GM12891 (cell line): ENCODE measurements at regions not wholly inside any gene's neighbourhood (a gene's known extent, or its start where the extent isn't known, plus 50 kb on each side); places are given as distances from the start of the nearest gene placed in this dataset.

ENCODE experiments used
- DNase-seq: peaks from one replicate; pipeline ENCODE4 v3.0.0; 2011; ENCODE audit warnings: low spot score; ENCODE audit not compliant: insufficient read length
- FAIRE-seq: peaks from 2 replicates; lab custom pipeline; 2011; peaks lifted over from hg19 to GRCh38; lab: Jason Lieb, UNC
- PAX5 ChIP-seq: IDR thresholded peaks from 2 replicates; pipeline ENCODE4 v1.6.1; 2011; ENCODE audit warnings: low read length, moderate library complexity, mild to moderate bottlenecking; ENCODE audit not compliant: insufficient read depth, severe bottlenecking
- POLR2A ChIP-seq: IDR thresholded peaks from 2 replicates; pipeline ENCODE4 v1.6.1; 2011; ENCODE audit warnings: low read depth, low read length, control low read depth
- POLR2AphosphoS5 ChIP-seq: IDR thresholded peaks from 2 replicates; pipeline ENCODE4 v1.6.1; 2011; ENCODE audit warnings: low read depth, low read length, control low read depth
- POU2F2 ChIP-seq: IDR thresholded peaks from 2 replicates; pipeline ENCODE4 v1.6.1; 2011; ENCODE audit warnings: low read depth, mild to moderate bottlenecking, control low read depth, low read length, moderate library complexity
- SPI1 ChIP-seq: IDR thresholded peaks from 2 replicates; pipeline ENCODE4 v1.6.1; 2011; ENCODE audit warnings: low read depth, low read length, control low read depth
- TAF1 ChIP-seq: IDR thresholded peaks from 2 replicates; pipeline ENCODE4 v1.6.1; 2011; ENCODE audit warnings: low read depth, low read length, control low read depth

DNA sequence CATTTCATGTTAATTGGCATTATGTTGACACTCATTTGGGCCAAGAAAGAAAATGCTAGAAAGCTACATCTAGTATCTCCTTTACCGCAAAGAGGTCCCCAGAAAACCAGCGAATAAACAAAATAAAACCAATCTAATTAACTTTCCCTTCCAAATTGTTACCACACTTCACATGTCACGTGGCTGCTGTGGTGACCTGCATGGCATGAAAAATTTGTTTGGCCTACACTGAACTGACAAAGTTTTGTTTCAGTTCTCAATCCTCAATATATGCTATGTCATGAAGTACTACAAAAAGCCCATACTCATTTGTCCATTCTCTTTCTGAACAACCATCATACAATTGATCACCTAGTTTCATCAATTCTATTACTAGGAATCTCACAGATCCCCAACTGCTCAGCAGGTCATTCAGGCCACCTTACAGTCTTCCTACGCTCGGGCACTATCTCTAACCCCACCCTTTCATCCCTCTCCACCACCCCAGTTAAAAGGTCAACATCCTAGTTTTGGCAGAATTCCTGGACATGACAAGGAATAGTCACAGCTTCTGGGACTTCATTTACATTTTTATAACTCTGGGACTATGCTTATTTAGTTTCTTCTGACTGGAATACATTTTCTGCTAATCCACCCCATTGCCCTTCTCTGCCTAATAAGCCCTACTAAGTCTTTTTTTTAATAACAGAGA lies 480.4 kb downstream of the IGSF11 start:
- FAIRE-seq: no peak
- no peak for DNase-seq
- TF ChIP-seq POLR2AphosphoS5: no peak
- TF ChIP-seq POU2F2: no peak
- TF ChIP-seq POLR2A: no peak
- TF ChIP-seq SPI1: no peak
- no peak for TF ChIP-seq TAF1
- TF ChIP-seq PAX5: no peak

DNA sequence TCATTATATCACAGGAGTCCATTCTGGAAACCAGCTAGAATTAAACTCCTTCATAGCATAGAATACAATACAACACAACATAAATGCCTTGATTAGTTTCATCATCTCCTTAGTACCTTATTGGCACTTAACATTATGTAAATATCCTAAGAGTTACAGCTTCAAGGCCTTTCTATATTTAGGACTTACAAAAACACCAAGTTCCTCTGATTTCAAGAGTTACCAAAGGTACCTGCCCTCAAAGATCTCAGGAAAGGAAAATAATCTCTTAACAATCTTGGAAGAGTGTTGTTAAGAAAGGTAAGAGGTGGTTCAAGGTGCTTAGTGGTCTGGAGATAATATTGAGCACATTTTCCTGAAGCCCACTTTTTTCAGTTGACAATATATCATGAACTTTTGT lies 477.7 kb downstream of the IGSF11 start:
- FAIRE-seq (no peak), DNase-seq (no peak)
- TF ChIP-seq TAF1 (no peak), SPI1 (no peak), POLR2AphosphoS5 (no peak), PAX5 (no peak), POLR2A (no peak), POU2F2 (no peak)

DNA sequence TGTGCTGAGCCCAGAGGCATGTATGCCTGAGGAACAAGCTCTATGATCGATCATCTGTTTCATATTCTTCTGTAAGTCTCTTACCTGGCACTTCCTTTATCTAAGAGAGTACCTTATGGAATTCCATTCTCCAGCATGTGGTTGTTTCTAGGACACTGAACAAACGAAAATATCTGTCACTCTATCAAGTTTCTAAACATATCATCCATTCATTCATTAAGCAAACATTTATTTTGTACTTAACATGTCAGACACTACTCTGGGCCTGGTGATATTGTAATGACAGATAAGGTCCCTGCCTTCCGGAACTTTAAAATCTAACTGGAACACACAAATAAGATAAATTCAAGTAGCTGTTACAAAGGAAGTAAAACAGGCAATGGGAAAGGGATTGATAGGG lies 477.1 kb downstream of the IGSF11 start:
- no peak for FAIRE-seq
- DNase-seq: no peak
- TF ChIP-seq POLR2AphosphoS5 (no peak), PAX5 (no peak), SPI1 (no peak), TAF1 (no peak), POU2F2 (no peak), POLR2A (no peak)

DNA sequence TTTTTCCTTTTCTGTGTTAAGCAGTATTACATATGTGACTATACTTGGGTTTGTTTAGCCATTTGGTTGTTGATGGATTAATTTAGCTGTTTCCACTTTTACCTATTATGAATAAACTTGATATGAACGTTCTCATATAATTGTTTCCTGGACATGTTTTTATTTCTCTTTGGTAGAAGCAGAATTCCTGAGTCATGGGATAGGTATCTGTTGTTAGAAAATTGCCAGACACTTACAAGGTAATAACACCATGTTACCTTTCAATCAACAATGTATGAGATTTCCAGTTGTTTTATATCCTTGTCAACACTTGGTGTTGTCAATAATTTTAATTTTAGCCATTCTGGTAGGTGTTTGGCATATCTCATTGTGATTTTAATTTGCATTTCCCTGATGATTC lies 475.4 kb downstream of the IGSF11 start:
- no peak for FAIRE-seq
- TF ChIP-seq POLR2AphosphoS5: no peak
- no peak for TF ChIP-seq POU2F2
- no peak for TF ChIP-seq TAF1
- no peak for TF ChIP-seq PAX5
- no peak for TF ChIP-seq SPI1
- no peak for TF ChIP-seq POLR2A
- DNase-seq: no peak

DNA sequence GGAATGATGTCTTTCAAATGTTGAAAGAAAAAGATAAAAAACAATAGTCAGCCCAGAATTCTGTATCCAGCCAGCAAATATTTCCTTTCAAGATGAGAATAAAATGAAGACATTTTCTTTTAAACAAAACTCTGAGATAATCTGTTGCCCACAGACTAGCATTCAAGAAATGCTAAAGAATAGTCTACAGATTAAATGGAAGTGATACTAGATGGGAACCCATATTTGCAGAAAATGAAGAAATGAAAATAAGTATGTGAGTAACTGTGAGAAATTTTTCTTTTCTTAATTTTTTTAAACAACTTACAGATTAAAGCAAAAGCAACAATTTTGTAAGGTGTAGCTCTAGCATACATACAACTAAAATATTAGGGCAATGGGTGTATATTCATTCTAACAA lies 469.8 kb downstream of the IGSF11 start:
- TF ChIP-seq POLR2A (no peak), POLR2AphosphoS5 (no peak), PAX5 (no peak), TAF1 (no peak), POU2F2 (no peak), SPI1 (no peak)
- no peak for FAIRE-seq
- no peak for DNase-seq

DNA sequence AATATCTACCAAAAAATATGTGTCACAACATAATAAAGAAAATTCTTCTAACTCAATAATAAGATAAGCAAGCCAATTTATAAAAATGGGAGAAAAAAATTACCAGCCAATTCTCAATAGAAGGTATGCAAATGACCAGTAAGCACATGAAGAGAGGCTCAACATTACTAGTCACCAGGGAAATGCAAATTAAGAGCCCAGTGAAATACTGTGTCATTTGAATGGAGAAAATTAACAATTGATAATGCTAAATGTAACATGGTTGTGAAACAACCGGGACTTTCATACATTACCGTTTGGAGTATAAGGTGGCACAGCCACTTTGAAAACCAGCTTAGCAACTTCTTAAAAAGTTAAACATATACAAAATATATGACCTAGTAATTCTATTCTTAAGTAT lies 460.7 kb downstream of the IGSF11 start:
- DNase-seq (no peak), FAIRE-seq (no peak)
- TF ChIP-seq POU2F2 (no peak), SPI1 (no peak), POLR2AphosphoS5 (no peak), POLR2A (no peak), PAX5 (no peak), TAF1 (no peak)

DNA sequence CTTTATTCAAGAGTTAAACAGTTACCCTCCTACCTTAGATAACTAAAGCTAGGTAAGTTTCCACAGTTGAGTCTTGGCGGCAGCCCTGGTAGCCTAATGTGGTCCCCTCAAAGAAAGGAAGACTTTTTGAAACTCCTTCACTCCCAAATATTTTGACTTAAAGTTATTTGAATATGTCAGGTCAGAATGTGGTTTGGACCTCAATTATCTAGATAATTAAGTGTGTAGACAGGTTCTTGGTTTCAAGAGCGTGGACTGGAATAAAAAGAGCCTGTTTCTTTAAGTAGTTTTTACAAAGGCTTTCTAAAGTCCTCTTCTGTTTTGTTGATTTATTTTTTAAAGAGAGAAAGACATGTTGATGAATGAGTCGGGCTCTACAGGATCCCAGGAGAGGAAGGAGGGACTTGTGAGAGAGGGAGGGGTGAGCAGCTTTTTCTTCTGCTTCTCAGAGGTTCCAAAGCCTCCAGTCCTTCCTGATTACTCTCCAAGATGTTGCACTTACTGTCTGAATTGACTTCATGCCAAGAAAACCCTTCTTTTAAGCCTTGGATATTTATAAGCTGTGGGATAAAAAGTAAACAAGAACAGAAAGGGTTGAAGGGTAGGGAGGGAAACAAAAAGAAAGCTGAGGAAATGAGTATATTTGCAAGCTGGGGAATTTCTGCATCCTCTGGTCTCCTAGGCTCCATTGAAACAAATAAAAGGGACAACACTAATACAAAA lies 457.4 kb downstream of the IGSF11 start:
- FAIRE-seq: no peak
- DNase-seq: no peak
- TF ChIP-seq TAF1 (no peak), PAX5 (no peak), POU2F2 (no peak), POLR2AphosphoS5 (no peak), SPI1 (no peak)

DNA sequence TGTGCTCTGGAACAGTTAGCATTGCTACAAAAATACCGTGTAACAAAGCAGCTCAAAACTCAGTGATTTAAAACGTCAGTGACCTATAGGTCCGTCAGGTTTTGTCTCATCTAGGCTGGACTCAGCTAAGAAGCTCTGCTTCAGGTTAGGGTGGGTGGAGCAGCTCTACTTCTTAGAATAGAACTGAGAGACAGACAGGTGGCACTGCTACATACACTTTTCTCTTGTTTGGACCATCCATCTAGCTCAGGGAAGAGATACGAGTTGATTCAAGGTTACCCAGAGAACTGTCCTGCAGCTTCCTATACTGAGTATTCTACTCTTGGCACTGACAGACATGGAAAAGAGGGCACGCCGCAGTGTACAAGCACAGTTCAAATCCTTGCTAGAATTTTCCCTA lies 456.1 kb downstream of the IGSF11 start:
- FAIRE-seq (no peak), DNase-seq (no peak)
- TF ChIP-seq POU2F2 (no peak), POLR2AphosphoS5 (no peak), PAX5 (no peak), TAF1 (no peak), SPI1 (no peak), POLR2A (no peak)

DNA sequence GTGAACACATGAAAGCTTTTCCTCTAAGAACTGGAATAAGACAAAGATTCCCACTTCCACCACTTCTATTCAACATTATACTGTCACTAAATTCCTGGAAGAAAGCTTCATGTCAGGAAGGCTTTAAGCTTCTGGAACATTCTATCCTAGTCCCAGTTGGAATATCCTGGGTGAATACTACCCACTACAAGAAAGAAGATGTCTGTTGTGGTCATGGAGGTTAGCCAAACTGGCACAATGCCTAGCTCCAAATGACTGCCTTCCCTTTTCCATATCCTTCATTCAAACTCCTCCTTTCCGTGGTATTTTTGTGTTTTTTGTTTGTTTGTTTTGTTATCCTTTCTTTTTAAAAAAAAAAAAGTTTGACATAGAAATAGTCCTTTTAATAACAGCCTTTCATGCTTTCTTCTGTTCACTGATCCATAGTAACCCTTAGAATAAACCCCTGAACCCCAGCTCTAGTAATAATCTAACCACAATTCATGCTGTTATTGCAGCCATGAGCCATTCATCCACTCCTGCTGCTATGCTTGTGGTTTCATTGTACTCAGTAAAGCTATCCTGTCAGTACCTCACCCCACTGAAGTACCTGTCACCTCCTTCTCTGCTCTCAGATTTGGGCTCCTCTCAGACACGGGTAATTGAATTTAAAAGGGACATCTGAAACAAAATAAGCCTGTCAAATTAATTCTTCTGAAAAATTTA lies 447.5 kb downstream of the IGSF11 start:
- DNase-seq (no peak), FAIRE-seq (no peak)
- TF ChIP-seq SPI1 (no peak), POU2F2 (no peak), POLR2AphosphoS5 (no peak), TAF1 (no peak), PAX5 (no peak), POLR2A (no peak)
